Stomach smooth muscle (tissue), 2 donors: ENCODE measurements at regions not wholly inside any gene's neighbourhood (a gene's known extent, or its start where the extent isn't known, plus 50 kb on each side); places are given as distances from the start of the nearest gene placed in this dataset.
"Not testable (repeated sequence)": the region's sequence is repeated elsewhere in the genome, so short reads cannot be mapped to it uniquely, and the experiment has no call there.

Source experiments
- H3K27ac ChIP-seq: one replicate; pipeline ENCODE4 v1.7.0; 2013; ENCODE audit warnings: mild to moderate bottlenecking, low read length, inconsistent platforms
- H3K27me3 ChIP-seq, 2 donors: one replicate each; pipeline ENCODE4 v1.7.0; 2013; ENCODE audit warnings: low read length in 2 of 2; ENCODE audit not compliant: insufficient read depth in 2 of 2, control insufficient read depth in 1 of 2
- H3K36me3 ChIP-seq, 2 donors: one replicate each; pipeline ENCODE4 v1.7.0; 2013; ENCODE audit warnings: low read length in 2 of 2; ENCODE audit not compliant: control insufficient read depth in 2 of 2, insufficient read depth in 2 of 2
- H3K4me1 ChIP-seq: one replicate; pipeline ENCODE4 v1.7.0; 2013; ENCODE audit warnings: low read length; ENCODE audit not compliant: control insufficient read depth, insufficient read depth
- H3K4me3 ChIP-seq, 2 donors: one replicate each; pipeline ENCODE4 v1.7.0; 2013; ENCODE audit warnings: low read length in 2 of 2
- H3K9ac ChIP-seq, 2 donors: one replicate each; pipeline ENCODE4 v1.7.0; 2013; ENCODE audit warnings: low read length in 2 of 2, mild to moderate bottlenecking in 1 of 2
- H3K9me3 ChIP-seq, 2 donors: one replicate each; pipeline ENCODE4 v1.7.0; 2013; ENCODE audit warnings: low read length in 2 of 2; ENCODE audit not compliant: control insufficient read depth in 2 of 2
- donor health status: healthy.
- donor health status: Pancreatic carcinoma.

DNA sequence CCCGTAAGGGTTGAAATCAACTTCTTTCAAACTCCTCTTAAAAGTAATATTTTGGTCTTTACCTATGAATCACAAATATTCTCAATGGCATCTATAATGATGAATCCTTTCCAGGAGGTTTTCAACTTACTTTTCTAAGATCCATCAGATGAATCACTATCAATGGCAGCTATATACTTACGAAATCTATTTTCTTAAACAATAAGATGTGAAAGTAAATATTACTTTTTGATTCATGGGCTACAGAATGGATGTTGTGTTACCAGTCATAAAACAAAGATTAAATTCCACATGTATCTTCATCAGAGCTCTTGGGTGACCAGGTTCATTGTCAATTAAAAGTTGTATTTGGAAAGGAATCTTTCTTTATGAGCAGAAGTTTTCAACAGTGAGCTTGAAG, 1877.7 kb upstream of the ACO1 start:
- Histone ChIP-seq H3K9ac (no peak overlapping the region), H3K4me3 (no peak overlapping the region), H3K4me1 (no peaks in the 10 kb centered on the region), H3K36me3 (no peaks in the 10 kb centered on the region), H3K27ac (no peak overlapping the region), H3K27me3 (no peaks in the 10 kb centered on the region), H3K9me3 (no peaks in the 10 kb centered on the region)

DNA sequence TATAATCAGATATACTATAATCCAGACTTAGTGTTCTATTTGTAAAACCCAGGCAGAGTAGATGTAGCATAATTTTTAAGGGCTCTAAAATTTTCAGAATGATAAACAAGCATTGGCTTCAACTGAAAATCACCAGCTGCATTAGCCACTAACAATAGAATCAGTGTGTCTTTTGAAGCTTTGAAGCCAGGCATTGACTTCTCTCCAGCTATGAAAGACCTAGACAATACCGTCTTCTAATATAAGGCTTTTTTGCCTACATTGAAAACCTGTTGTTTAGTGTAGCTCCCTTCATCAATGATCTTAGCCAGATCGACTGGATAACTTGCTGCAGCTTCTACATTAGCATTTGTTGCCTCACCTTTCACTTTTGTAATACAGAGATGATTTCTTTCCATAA, 1877.3 kb upstream of the ACO1 start:
- Histone ChIP-seq H3K4me3 (no peak overlapping the region), H3K27ac (no peak overlapping the region), H3K9ac (no peak overlapping the region), H3K4me1 (no peaks in the 10 kb centered on the region), H3K36me3 (no peaks in the 10 kb centered on the region), H3K9me3 (no peaks in the 10 kb centered on the region), H3K27me3 (no peaks in the 10 kb centered on the region)

- no peak overlapping the region for H3K27ac ChIP-seq
- no peak overlapping the region for H3K4me3 ChIP-seq
- H3K9ac ChIP-seq, result no peak overlapping the region
- H3K4me1 ChIP-seq, result no peaks in the 10 kb centered on the region
- no peaks in the 10 kb centered on the region for H3K27me3 ChIP-seq
- peaks cover 0 to 3% of the 10 kb centered on the region in 2 donors for H3K9me3 ChIP-seq
- no peaks in the 10 kb centered on the region for H3K36me3 ChIP-seq
Measured at GRCh38 chr9:30511666-30512065, 1872.8 kb upstream of the ACO1 start.

- H3K9ac ChIP-seq, result no peak overlapping the region
- H3K4me1 ChIP-seq, result no peaks in the 10 kb centered on the region
- H3K4me3 ChIP-seq, result no peak overlapping the region
- no peaks in the 10 kb centered on the region for H3K9me3 ChIP-seq
- H3K36me3 ChIP-seq, result no peaks in the 10 kb centered on the region
- H3K27ac ChIP-seq, result no peak overlapping the region
- no peaks in the 10 kb centered on the region for H3K27me3 ChIP-seq
Measured at GRCh38 chr9:30519166-30519565, 1865.3 kb upstream of the ACO1 start.

DNA sequence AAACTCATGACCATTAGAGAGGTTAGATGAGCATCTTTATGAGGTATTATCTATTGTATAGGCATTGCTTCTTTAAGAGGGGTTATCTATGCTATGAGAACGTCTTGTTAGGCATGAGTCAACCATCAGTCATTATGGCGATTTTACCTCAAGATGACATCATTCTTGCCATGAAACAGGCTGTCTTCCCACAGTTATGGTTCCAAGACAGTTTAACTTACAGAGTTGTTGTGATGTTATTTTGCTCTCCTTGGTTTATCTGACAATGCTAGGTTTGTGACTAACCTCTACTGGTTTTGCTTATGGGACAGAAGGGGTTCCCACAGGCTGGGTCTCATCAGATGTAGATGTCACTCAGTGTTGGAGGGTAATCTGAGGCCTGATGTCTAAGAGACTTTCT, 1864.7 kb upstream of the ACO1 start:
- H3K9me3 ChIP-seq, result no peaks in the 10 kb centered on the region
- no peak overlapping the region for H3K27ac ChIP-seq
- H3K36me3 ChIP-seq, result no peaks in the 10 kb centered on the region
- H3K9ac ChIP-seq, result no peak overlapping the region
- H3K27me3 ChIP-seq, result no peaks in the 10 kb centered on the region
- no peak overlapping the region for H3K4me3 ChIP-seq
- H3K4me1 ChIP-seq, result no peaks in the 10 kb centered on the region

DNA sequence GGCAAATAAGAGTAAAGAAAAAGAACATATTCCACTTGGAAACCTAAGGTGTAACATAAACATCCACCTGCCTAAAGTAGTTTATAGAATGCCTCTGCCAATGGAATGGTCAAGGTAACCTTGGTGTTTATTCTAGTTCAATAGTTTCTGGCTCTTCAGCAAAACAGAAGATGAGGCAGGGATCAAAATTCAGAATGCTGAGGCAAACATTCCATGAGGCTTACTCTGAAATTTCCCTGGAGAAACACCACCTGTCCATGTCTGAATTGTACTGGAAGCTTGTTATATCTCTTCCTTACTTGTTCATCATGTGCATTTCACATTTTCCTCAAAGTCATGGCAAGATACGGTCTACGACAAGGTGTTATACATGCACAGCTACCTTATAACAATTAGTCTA, 1862.4 kb upstream of the ACO1 start:
- H3K27me3 ChIP-seq, result no peaks in the 10 kb centered on the region
- H3K9me3 ChIP-seq, result no peaks in the 10 kb centered on the region
- no peaks in the 10 kb centered on the region for H3K4me1 ChIP-seq
- H3K4me3 ChIP-seq, result no peak overlapping the region
- H3K9ac ChIP-seq, result no peak overlapping the region
- H3K36me3 ChIP-seq, result no peaks in the 10 kb centered on the region
- no peak overlapping the region for H3K27ac ChIP-seq

- no peak overlapping the region for H3K9ac ChIP-seq
- H3K27ac ChIP-seq, result no peak overlapping the region
- no peaks in the 10 kb centered on the region for H3K27me3 ChIP-seq
- H3K9me3 ChIP-seq, result no peaks in the 10 kb centered on the region
- H3K36me3 ChIP-seq, result no peaks in the 10 kb centered on the region
- no peak overlapping the region for H3K4me3 ChIP-seq
- H3K4me1 ChIP-seq, result no peaks in the 10 kb centered on the region
Measured at GRCh38 chr9:30522486-30522885, 1862.0 kb upstream of the ACO1 start.

GRCh38 chr9:30524311-30524710, 1860.1 kb upstream of the ACO1 start:
- H3K27ac ChIP-seq, result no peak overlapping the region
- H3K4me1 ChIP-seq, result no peaks in the 10 kb centered on the region

GRCh38 chr9:30534455-30534854, 1850.0 kb upstream of the ACO1 start:
- H3K4me3 ChIP-seq, result no peak overlapping the region
- no peaks in the 10 kb centered on the region for H3K4me1 ChIP-seq
- H3K27ac ChIP-seq, result no peak overlapping the region
- no peak overlapping the region for H3K9ac ChIP-seq
- no peaks in the 10 kb centered on the region for H3K36me3 ChIP-seq
- H3K27me3 ChIP-seq, result no peaks in the 10 kb centered on the region
- no peaks in the 10 kb centered on the region for H3K9me3 ChIP-seq

More at GRCh38 chr9:30524311-30524710, 1860.1 kb upstream of the ACO1 start:
- no peaks in the 10 kb centered on the region for H3K9me3 ChIP-seq
- no peak overlapping the region for H3K4me3 ChIP-seq
- H3K36me3 ChIP-seq, result no peaks in the 10 kb centered on the region
- no peak overlapping the region for H3K9ac ChIP-seq
- H3K27me3 ChIP-seq, result no peaks in the 10 kb centered on the region

DNA sequence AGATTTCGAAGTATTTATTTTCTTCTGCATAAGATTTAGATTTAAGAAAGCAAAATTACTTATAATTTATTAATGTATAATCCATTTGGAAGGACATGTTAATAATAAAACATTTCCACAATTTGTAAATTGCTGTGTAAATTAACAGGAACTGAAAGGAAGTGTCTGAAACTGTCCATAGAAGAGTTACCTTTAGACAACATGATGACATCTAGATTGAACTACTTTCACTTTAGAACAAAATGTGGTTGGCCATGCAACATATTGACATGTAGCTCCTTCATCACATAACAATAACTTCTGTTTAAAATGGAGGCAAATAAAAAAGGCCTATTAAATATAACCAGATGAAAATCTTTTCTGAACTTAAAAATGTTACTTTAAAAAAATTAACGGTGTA, 1849.5 kb upstream of the ACO1 start:
- Histone ChIP-seq H3K27ac (no peak overlapping the region), H3K9me3 (no peaks in the 10 kb centered on the region), H3K36me3 (no peaks in the 10 kb centered on the region), H3K9ac (no peak overlapping the region), H3K4me3 (no peak overlapping the region), H3K4me1 (no peaks in the 10 kb centered on the region), H3K27me3 (no peaks in the 10 kb centered on the region)

GRCh38 chr9:30536494-30536893, 1847.9 kb upstream of the ACO1 start:
- Histone ChIP-seq H3K4me3 (no peak overlapping the region), H3K9ac (no peak overlapping the region), H3K4me1 (no peaks in the 10 kb centered on the region), H3K9me3 (no peaks in the 10 kb centered on the region), H3K27me3 (no peaks in the 10 kb centered on the region), H3K27ac (no peak overlapping the region), H3K36me3 (no peaks in the 10 kb centered on the region)

DNA sequence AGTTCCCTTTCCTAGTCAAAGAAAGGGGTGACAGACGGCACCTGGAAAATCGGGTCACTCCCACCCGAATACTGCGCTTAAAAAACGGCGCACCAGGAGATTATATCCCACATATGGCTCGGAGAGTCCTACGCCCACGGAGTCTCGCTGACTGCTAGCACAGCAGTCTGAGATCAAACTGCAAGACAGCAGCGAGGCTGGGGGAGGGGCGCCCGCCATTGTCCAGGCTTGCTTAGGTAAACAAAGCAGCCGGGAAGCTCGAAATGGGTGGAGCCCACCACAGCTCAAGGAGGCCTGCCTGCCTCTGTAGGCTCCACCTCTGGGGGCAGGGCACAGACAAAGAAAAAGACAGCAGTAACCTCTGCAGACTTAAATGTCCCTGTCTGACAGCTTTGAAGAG, 1844.7 kb upstream of the ACO1 start:
- H3K9me3 ChIP-seq, H3K4me3 ChIP-seq, H3K36me3 ChIP-seq, H3K4me1 ChIP-seq, H3K27me3 ChIP-seq, H3K27ac ChIP-seq, H3K9ac ChIP-seq: not testable (repeated sequence)
